ENCODE measurements at regions not wholly inside any gene's neighbourhood (a gene's known extent, or its start where the extent isn't known, plus 50 kb on each side); places are given as distances from the start of the nearest gene placed in this dataset.

DNA sequence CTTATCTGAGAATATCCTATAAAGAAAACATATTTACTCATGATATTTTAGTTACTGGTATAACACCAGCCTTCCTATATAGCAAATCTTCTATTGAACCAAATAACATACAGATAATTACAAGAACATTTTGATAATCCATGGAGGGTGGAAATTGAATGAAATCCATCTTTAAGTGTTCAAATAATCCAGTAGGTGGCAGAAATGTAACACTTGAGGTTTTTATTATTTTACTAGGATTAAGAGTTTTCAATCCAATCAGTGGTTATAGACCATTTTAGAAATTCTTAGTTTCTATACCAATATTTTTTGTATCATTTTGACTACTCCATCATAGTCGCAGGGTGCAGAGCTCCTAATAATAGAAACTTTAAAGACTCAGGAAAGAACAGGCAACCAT lies 101.9 kb upstream of the KCNH8 start:
- DNase-seq = no peak
- no peak overlapping the region for H3K27ac ChIP-seq (ENCODE audit: low read depth in 1 of 2, low read length in 2 of 2)
- H3K9ac ChIP-seq (ENCODE audit: insufficient read depth, low read length, poor library complexity, severe bottlenecking) = no peak overlapping the region
- no peaks in the 10 kb centered on the region for H3K36me3 ChIP-seq (replicated peaks in 1 of 2; ENCODE audit: control insufficient read depth in 1 of 2, insufficient read depth in 2 of 2, low read length in 2 of 2)
- Mint-ChIP-seq H3K27ac (no peak overlapping the region), H3K36me3 (no peaks in the 10 kb centered on the region), H3K4me3 (no peak overlapping the region), H3K9me3 (no peaks in the 10 kb centered on the region), H3K4me1 (no peaks in the 10 kb centered on the region), H3K27me3 (ENCODE audit: low read depth in 3 of 3) (no peaks in the 10 kb centered on the region)
- no peaks in the 10 kb centered on the region for H3K4me1 ChIP-seq (ENCODE audit: control insufficient read depth in 1 of 2, insufficient read depth in 2 of 2, low read length in 2 of 2)
- no peak overlapping the region for H3K4me2 ChIP-seq (replicated peaks; ENCODE audit: extremely low read depth, low read length, poor library complexity, severe bottlenecking)
- no peaks in the 10 kb centered on the region for H3K27me3 ChIP-seq (ENCODE audit: control insufficient read depth in 2 of 2, insufficient read depth in 2 of 2, low read length in 2 of 2)
- H2AFZ ChIP-seq (ENCODE audit: insufficient read depth, low read depth, low read length, poor library complexity, severe bottlenecking) = no peak overlapping the region
- intact Hi-C loops (cut with micrococcal nuclease) = no loop called here
- H4K20me1 ChIP-seq (ENCODE audit: insufficient read depth, low read length) = no peaks in the 10 kb centered on the region
- no peak overlapping the region for H3K4me3 ChIP-seq (replicated peaks in 1 of 3; ENCODE audit: low read depth in 2 of 3, low read length in 3 of 3)
- H3K9me3 ChIP-seq (replicated peaks in 1 of 2; ENCODE audit: control insufficient read depth in 1 of 2, insufficient read depth in 1 of 2, low read length in 2 of 2) = no peaks in the 10 kb centered on the region
- no peaks in the 10 kb centered on the region for H3K79me2 ChIP-seq (ENCODE audit: insufficient read depth, low read length)
- TF ChIP-seq, protein P1, sequence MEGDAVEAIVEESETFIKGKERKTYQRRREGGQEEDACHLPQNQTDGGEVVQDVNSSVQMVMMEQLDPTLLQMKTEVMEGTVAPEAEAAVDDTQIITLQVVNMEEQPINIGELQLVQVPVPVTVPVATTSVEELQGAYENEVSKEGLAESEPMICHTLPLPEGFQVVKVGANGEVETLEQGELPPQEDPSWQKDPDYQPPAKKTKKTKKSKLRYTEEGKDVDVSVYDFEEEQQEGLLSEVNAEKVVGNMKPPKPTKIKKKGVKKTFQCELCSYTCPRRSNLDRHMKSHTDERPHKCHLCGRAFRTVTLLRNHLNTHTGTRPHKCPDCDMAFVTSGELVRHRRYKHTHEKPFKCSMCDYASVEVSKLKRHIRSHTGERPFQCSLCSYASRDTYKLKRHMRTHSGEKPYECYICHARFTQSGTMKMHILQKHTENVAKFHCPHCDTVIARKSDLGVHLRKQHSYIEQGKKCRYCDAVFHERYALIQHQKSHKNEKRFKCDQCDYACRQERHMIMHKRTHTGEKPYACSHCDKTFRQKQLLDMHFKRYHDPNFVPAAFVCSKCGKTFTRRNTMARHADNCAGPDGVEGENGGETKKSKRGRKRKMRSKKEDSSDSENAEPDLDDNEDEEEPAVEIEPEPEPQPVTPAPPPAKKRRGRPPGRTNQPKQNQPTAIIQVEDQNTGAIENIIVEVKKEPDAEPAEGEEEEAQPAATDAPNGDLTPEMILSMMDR (IDR thresholded peaks at IDR 0.05) = no peak
- WGBS (ENCODE audit: insufficient coverage) = no CpG with 5 or more reads among the region's 1 CpG

DNA sequence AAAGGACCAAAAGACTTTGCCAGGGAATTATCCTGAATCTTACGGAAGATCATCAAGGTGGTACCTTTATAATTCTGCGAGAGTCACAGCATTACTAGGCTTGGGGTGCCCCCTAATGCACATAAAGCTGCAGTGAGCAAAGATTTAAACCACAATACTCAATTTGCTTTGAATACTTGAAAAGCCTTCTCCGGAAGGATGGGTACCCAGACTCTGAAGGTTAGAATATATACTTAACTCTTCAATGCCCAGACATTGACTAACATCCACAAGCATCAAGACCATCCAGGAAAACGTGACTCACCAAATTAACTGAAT lies 117.8 kb upstream of the KCNH8 start:
- Mint-ChIP-seq H3K4me1 (no peaks in the 10 kb centered on the region), H3K4me3 (no peak overlapping the region), H3K36me3 (no peaks in the 10 kb centered on the region), H3K9me3 (peaks cover 0 to 13% (median 2%) of the 10 kb centered on the region in 7 donors), H3K27ac (no peak overlapping the region), H3K27me3 (ENCODE audit: low read depth in 3 of 3) (peaks cover 0 to 2% (median 0%) of the 10 kb centered on the region in 3 donors)
- Histone ChIP-seq H3K79me2 (ENCODE audit: insufficient read depth, low read length) (no peaks in the 10 kb centered on the region), H4K20me1 (ENCODE audit: insufficient read depth, low read length) (no peaks in the 10 kb centered on the region), H3K4me2 (replicated peaks; ENCODE audit: extremely low read depth, low read length, poor library complexity, severe bottlenecking) (no peak overlapping the region), H3K9me3 (replicated peaks in 1 of 2; ENCODE audit: control insufficient read depth in 1 of 2, insufficient read depth in 1 of 2, low read length in 2 of 2) (peaks cover 0 to 4% of the 10 kb centered on the region in 2 donors), H3K9ac (ENCODE audit: insufficient read depth, low read length, poor library complexity, severe bottlenecking) (no peak overlapping the region), H3K27ac (ENCODE audit: low read depth in 1 of 2, low read length in 2 of 2) (no peak overlapping the region), H3K4me3 (replicated peaks in 1 of 3; ENCODE audit: low read depth in 2 of 3, low read length in 3 of 3) (no peak overlapping the region), H3K4me1 (ENCODE audit: control insufficient read depth in 1 of 2, insufficient read depth in 2 of 2, low read length in 2 of 2) (no peaks in the 10 kb centered on the region), H2AFZ (ENCODE audit: insufficient read depth, low read depth, low read length, poor library complexity, severe bottlenecking) (no peak overlapping the region), H3K27me3 (ENCODE audit: control insufficient read depth in 2 of 2, insufficient read depth in 2 of 2, low read length in 2 of 2) (no peaks in the 10 kb centered on the region), H3K36me3 (replicated peaks in 1 of 2; ENCODE audit: control insufficient read depth in 1 of 2, insufficient read depth in 2 of 2, low read length in 2 of 2) (no peaks in the 10 kb centered on the region)
- WGBS (ENCODE audit: insufficient coverage) = 100% methylated on average over 1 of the region's 4 CpGs
- DNase-seq = no peak
- TF ChIP-seq, protein P1 (IDR thresholded peaks at IDR 0.05) = no peak
- intact Hi-C loops (cut with micrococcal nuclease) = no loop called here
